Mesenchymal stem cell (in vitro differentiated cells and primary cell): ENCODE measurements at regions not wholly inside any gene's neighbourhood (a gene's known extent, or its start where the extent isn't known, plus 50 kb on each side); places are given as distances from the start of the nearest gene placed in this dataset.

Source experiments
- DNase-seq: peaks from one replicate; pipeline ENCODE4 v3.0.0-alpha.2; 2013
- H2AFZ ChIP-seq: one replicate; pipeline ENCODE4 v1.6.1; 2013; ENCODE audit warnings: low read depth, mild to moderate bottlenecking, control low read depth, inconsistent platforms, low read length, moderate library complexity
- H2AK5ac ChIP-seq: 2 replicates; pipeline ENCODE4 v1.6.1; 2013; ENCODE audit warnings: low read length, moderate library complexity, mild to moderate bottlenecking, inconsistent platforms; ENCODE audit not compliant: severe bottlenecking
- H2BK120ac ChIP-seq: one replicate; pipeline ENCODE4 v1.6.1; 2013; ENCODE audit warnings: low read depth, mild to moderate bottlenecking, inconsistent platforms, low read length, moderate library complexity
- H2BK12ac ChIP-seq, 2 experiments: one replicate each; pipeline ENCODE4 v1.6.1; 2013; ENCODE audit warnings: inconsistent platforms in 2 of 2, low read length in 2 of 2, mild to moderate bottlenecking in 2 of 2, moderate library complexity in 2 of 2, control low read depth in 1 of 2
- H2BK15ac ChIP-seq: one replicate; pipeline ENCODE4 v1.6.1; 2013; ENCODE audit warnings: mild to moderate bottlenecking, low read depth, inconsistent platforms; ENCODE audit not compliant: poor library complexity, severe bottlenecking
- H2BK5ac ChIP-seq: 2 replicates; pipeline ENCODE4 v1.6.1; 2013; ENCODE audit warnings: low read depth, mild to moderate bottlenecking, low read length, control low read depth, inconsistent platforms; ENCODE audit not compliant: poor library complexity, severe bottlenecking
- H3K14ac ChIP-seq, 2 experiments: one replicate each; pipeline ENCODE4 v1.6.1; 2013; ENCODE audit warnings: inconsistent platforms in 2 of 2, low read length in 2 of 2, control low read depth in 1 of 2, mild to moderate bottlenecking in 1 of 2, moderate library complexity in 1 of 2
- H3K18ac ChIP-seq, 2 experiments: one replicate each; pipeline ENCODE4 v1.6.1; 2013; ENCODE audit warnings: inconsistent platforms in 2 of 2, low read length in 2 of 2, control low read depth in 1 of 2, low read depth in 1 of 2, mild to moderate bottlenecking in 1 of 2
- H3K23ac ChIP-seq, 2 experiments: one replicate each; pipeline ENCODE4 v1.6.1; 2013; ENCODE audit warnings: inconsistent platforms in 2 of 2, low read length in 2 of 2, mild to moderate bottlenecking in 2 of 2, moderate library complexity in 2 of 2, control low read depth in 1 of 2
- H3K27ac ChIP-seq: 2 replicates; pipeline ENCODE4 v1.5.1; 2013; ENCODE audit warnings: mild to moderate bottlenecking, moderate library complexity, low read length, control low read depth, inconsistent platforms; ENCODE audit not compliant: poor library complexity, severe bottlenecking
- H3K27me3 ChIP-seq, 2 experiments: 2 replicates each; pipeline versions ENCODE4 v1.6.1 to v1.7.0; 2013; ENCODE audit warnings: low read length in 2 of 2, mild to moderate bottlenecking in 2 of 2, moderate library complexity in 2 of 2, control low read depth in 1 of 2, inconsistent platforms in 1 of 2; ENCODE audit not compliant: control insufficient read depth in 1 of 2, insufficient read depth in 1 of 2
- H3K36me3 ChIP-seq, 2 experiments: 2 replicates each; pipeline versions ENCODE4 v1.6.1 to v1.7.0; 2013; ENCODE audit warnings: low read length in 2 of 2, control low read depth in 1 of 2, inconsistent platforms in 1 of 2, low read depth in 1 of 2, mild to moderate bottlenecking in 1 of 2; ENCODE audit not compliant: insufficient read depth in 2 of 2, control insufficient read depth in 1 of 2
- H3K4ac ChIP-seq, 2 experiments: one replicate each; pipeline ENCODE4 v1.6.1; 2013; ENCODE audit warnings: inconsistent platforms in 2 of 2, low read length in 2 of 2, mild to moderate bottlenecking in 2 of 2, moderate library complexity in 2 of 2, control low read depth in 1 of 2, low read depth in 1 of 2
- H3K4me1 ChIP-seq: 2 replicates; pipeline ENCODE4 v1.6.1; 2013; ENCODE audit warnings: low read depth, low read length, control low read depth; ENCODE audit not compliant: control insufficient read depth, insufficient read depth
- H3K4me2 ChIP-seq: 2 replicates; pipeline ENCODE4 v1.6.1; 2013; ENCODE audit warnings: low read length, mild to moderate bottlenecking, inconsistent platforms; ENCODE audit not compliant: poor library complexity, severe bottlenecking
- H3K4me3 ChIP-seq, 2 experiments: 2 replicates each; pipeline versions ENCODE4 v1.5.1 to v1.7.0; 2013; ENCODE audit warnings: low read length in 2 of 2, mild to moderate bottlenecking in 2 of 2, control low read depth in 1 of 2, low read depth in 1 of 2; ENCODE audit not compliant: insufficient read depth in 1 of 2
- H3K79me1 ChIP-seq: replicated peaks from 2 replicates; pipeline ENCODE4 v1.6.1; 2013; ENCODE audit warnings: mild to moderate bottlenecking, control low read depth, low read length, inconsistent platforms; ENCODE audit not compliant: poor library complexity, severe bottlenecking
- H3K9ac ChIP-seq: 2 replicates; pipeline ENCODE4 v1.7.0; 2013; ENCODE audit warnings: mild to moderate bottlenecking, low read length, moderate library complexity
- H3K9me3 ChIP-seq: 2 replicates; pipeline ENCODE4 v1.7.0; 2013; ENCODE audit warnings: mild to moderate bottlenecking, low read length; ENCODE audit not compliant: control insufficient read depth
- H4K8ac ChIP-seq: one replicate; pipeline ENCODE4 v1.6.1; 2013; ENCODE audit warnings: inconsistent platforms, mild to moderate bottlenecking, low read length, moderate library complexity
- H4K91ac ChIP-seq: one replicate; pipeline ENCODE4 v1.6.1; 2013; ENCODE audit warnings: mild to moderate bottlenecking, low read length, inconsistent platforms
- WGBS: methylation state at CpG from one replicate; pipeline ENCODE4 v1.1.7; 2013; ENCODE audit warnings: mixed read lengths; 5-methylcytosine and 5-hydroxymethylcytosine counted together

DNA sequence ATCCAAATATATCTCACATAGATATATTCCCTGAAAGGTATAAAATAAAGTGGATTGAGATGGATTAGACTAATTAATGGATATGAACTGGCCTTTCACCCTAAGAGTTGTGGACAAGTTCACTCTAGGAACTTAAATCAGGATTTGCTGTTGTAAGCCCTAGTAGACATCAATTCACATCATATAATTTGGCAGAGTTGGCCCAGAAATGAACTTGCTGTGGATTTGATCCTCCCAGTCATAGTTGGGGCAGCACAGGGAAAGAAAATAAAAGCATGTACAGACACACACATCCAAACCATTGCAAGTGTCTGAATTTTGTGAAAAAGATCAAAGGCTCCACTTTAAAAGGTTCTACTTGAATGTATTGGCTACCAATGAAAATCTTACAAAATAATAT, 734.7 kb upstream of the NR2F2 start:
- Histone ChIP-seq H2BK5ac (no peak overlapping the region), H4K91ac (no peak overlapping the region), H3K14ac (no peak overlapping the region), H3K23ac (no peak overlapping the region), H2AFZ (no peak overlapping the region), H3K4ac (no peak overlapping the region), H3K27ac (no peak overlapping the region), H3K9ac (no peak overlapping the region), H3K27me3 (no peaks in the 10 kb centered on the region), H2BK15ac (no peak overlapping the region), H4K8ac (no peak overlapping the region), H3K79me1 (no peaks in the 10 kb centered on the region), H3K18ac (no peak overlapping the region), H2BK120ac (no peak overlapping the region), H2AK5ac (no peak overlapping the region), H3K36me3 (no peaks in the 10 kb centered on the region), H3K4me1 (no peaks in the 10 kb centered on the region), H3K4me3 (no peak overlapping the region), H3K4me2 (no peak overlapping the region), H2BK12ac (no peak overlapping the region), H3K9me3 (peaks cover 10% of the 10 kb centered on the region)
- DNase-seq, result no peak

- Histone ChIP-seq H4K8ac (no peak overlapping the region), H3K4me1 (no peaks in the 10 kb centered on the region), H3K9ac (no peak overlapping the region), H3K27ac (no peak overlapping the region), H3K79me1 (no peaks in the 10 kb centered on the region), H2AK5ac (no peak overlapping the region), H3K27me3 (no peaks in the 10 kb centered on the region), H3K23ac (no peak overlapping the region), H3K4me2 (no peak overlapping the region), H4K91ac (no peak overlapping the region), H3K18ac (no peak overlapping the region), H2BK5ac (no peak overlapping the region), H3K4me3 (no peak overlapping the region), H3K36me3 (no peaks in the 10 kb centered on the region), H2BK120ac (no peak overlapping the region), H2AFZ (no peak overlapping the region), H3K4ac (no peak overlapping the region), H2BK12ac (no peak overlapping the region), H3K9me3 (peaks cover 16% of the 10 kb centered on the region), H2BK15ac (no peak overlapping the region), H3K14ac (no peak overlapping the region)
- 71% methylated on average over 5 of the region's 6 CpGs for WGBS
- DNase-seq, result no peak
Measured at GRCh38 chr15:95596496-95596895, 734.0 kb upstream of the NR2F2 start.

- Histone ChIP-seq H2BK120ac (no peak overlapping the region), H3K36me3 (no peaks in the 10 kb centered on the region), H3K9me3 (peaks cover 16% of the 10 kb centered on the region), H3K14ac (no peak overlapping the region), H2BK15ac (no peak overlapping the region), H3K18ac (no peak overlapping the region), H4K8ac (no peak overlapping the region), H3K79me1 (no peaks in the 10 kb centered on the region), H3K27ac (no peak overlapping the region), H2BK5ac (no peak overlapping the region), H3K4me3 (no peak overlapping the region), H3K23ac (no peak overlapping the region), H3K4me1 (no peaks in the 10 kb centered on the region), H3K4ac (no peak overlapping the region), H3K4me2 (no peak overlapping the region), H2AK5ac (no peak overlapping the region), H3K9ac (no peak overlapping the region), H3K27me3 (no peaks in the 10 kb centered on the region), H2BK12ac (no peak overlapping the region), H2AFZ (no peak overlapping the region), H4K91ac (no peak overlapping the region)
- no peak for DNase-seq
- 90% methylated on average over 8 of the region's 8 CpGs for WGBS
Measured at GRCh38 chr15:95598251-95598855, 732.1 kb upstream of the NR2F2 start.

DNA sequence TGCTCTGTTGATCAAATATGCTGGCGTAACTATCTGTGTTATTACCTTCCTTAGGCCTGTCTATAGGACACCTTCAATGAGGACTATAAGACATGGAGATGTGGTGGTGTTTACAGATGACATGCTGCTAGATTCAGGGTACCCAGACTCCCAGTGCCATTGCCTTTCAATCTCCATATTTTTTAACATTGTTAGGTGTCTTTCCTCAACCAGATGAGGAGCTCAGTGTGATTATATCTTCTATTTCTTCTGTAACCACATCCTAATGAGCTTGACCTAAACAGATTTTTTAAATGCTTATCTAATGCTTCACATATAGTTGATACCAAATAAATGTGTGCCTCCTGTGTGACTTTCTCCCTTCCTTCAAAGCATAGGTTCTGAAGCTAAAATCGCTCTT, 730.1 kb upstream of the NR2F2 start:
- no peak overlapping the region for H3K14ac ChIP-seq
- H3K27me3 ChIP-seq, result no peaks in the 10 kb centered on the region
- peak overlapping the region in 1 of 2 experiments; percentile 17 for H3K4me3 ChIP-seq
- WGBS, result 100% methylated on average over 1 of the region's 2 CpGs
- no peaks in the 10 kb centered on the region for H3K36me3 ChIP-seq
- H4K8ac ChIP-seq, result no peak overlapping the region
- no peak overlapping the region for H2BK120ac ChIP-seq
- H2BK15ac ChIP-seq, result no peak overlapping the region
- no peaks in the 10 kb centered on the region for H3K4me1 ChIP-seq
- H3K27ac ChIP-seq, result no peak overlapping the region
- no peak for DNase-seq
- no peak overlapping the region for H3K23ac ChIP-seq
- H3K18ac ChIP-seq, result no peak overlapping the region
- no peak overlapping the region for H3K4ac ChIP-seq
- no peak overlapping the region for H4K91ac ChIP-seq
- no peak overlapping the region for H3K4me2 ChIP-seq
- H3K79me1 ChIP-seq, result no peaks in the 10 kb centered on the region
- H2BK12ac ChIP-seq, result no peak overlapping the region
- H2BK5ac ChIP-seq, result no peak overlapping the region
- H3K9ac ChIP-seq, result no peak overlapping the region
- no peak overlapping the region for H2AK5ac ChIP-seq
- peaks cover 16% of the 10 kb centered on the region for H3K9me3 ChIP-seq
- H2AFZ ChIP-seq, result no peak overlapping the region
